WTC11 (cell line): ENCODE measurements at regions not wholly inside any gene's neighbourhood (a gene's known extent, or its start where the extent isn't known, plus 50 kb on each side); places are given as distances from the start of the nearest gene placed in this dataset.
"Not testable (repeated sequence)": the region's sequence is repeated elsewhere in the genome, so short reads cannot be mapped to it uniquely, and the experiment has no call there.

Experiments
- ATAC-seq: fragments of 200-7000 bp; cut with Tn5 transposase; 2 replicates; pipeline ENCODE4 v1.10.0; 2021; ENCODE audit warnings: mild to moderate bottlenecking, moderate library complexity
- CTCF ChIA-PET: fragments of 300-600 bp; sonication (Branson Sonifier 250); formaldehyde crosslinking; loops from one replicate; lab custom pipeline; 2021; ENCODE audit warnings: antibody characterized with exemption; lab: Charles Lee
- POLR2A ChIA-PET: fragments of 350-600 bp; sonication (Branson Sonifier 250); formaldehyde crosslinking; loops from one replicate; lab custom pipeline; 2021; ENCODE audit warnings: antibody characterized with exemption; lab: Charles Lee
- DNase-seq: peaks from one replicate; pipeline ENCODE4 v3.0.0; 2021; ENCODE audit warnings: low spot score
- H3K27ac Mint-ChIP-seq: 2 replicates; pipeline ENCODE4 v1.8.0; 2021; ENCODE audit warnings: mixed read lengths
- H3K27me3 Mint-ChIP-seq: 2 replicates; pipeline ENCODE4 v1.8.0; 2021; ENCODE audit warnings: low read depth, mild to moderate bottlenecking, moderate library complexity, mixed read lengths
- H3K36me3 Mint-ChIP-seq: 2 replicates; pipeline ENCODE4 v1.8.0; 2021; ENCODE audit warnings: mixed read lengths
- H3K4me1 Mint-ChIP-seq: 2 replicates; pipeline ENCODE4 v1.8.0; 2022; ENCODE audit warnings: mixed read lengths
- H3K4me3 Mint-ChIP-seq: 2 replicates; pipeline ENCODE4 v1.8.0; 2021; ENCODE audit warnings: mild to moderate bottlenecking, moderate library complexity, mixed read lengths
- H3K9me3 Mint-ChIP-seq: 2 replicates; pipeline ENCODE4 v1.8.0; 2021; ENCODE audit warnings: mixed read lengths
- ATF1 ChIP-seq: sonication (generic); formaldehyde crosslinking; IDR thresholded peaks from 2 replicates; pipeline ENCODE4 v1.8.1; 2023; ENCODE audit warnings: mild to moderate bottlenecking, moderate library complexity, missing genetic modification reagents
- ELF4 ChIP-seq: sonication (generic); formaldehyde crosslinking; IDR thresholded peaks from 2 replicates; pipeline ENCODE4 v1.8.1; 2022; ENCODE audit warnings: low read depth, mild to moderate bottlenecking, moderate library complexity, missing genetic modification reagents
- ETV6 ChIP-seq: sonication (generic); formaldehyde crosslinking; IDR thresholded peaks from 2 replicates; pipeline ENCODE4 v1.8.1; 2022; ENCODE audit warnings: mild to moderate bottlenecking, missing genetic modification reagents
- FOXK1 ChIP-seq: sonication (generic); formaldehyde crosslinking; IDR thresholded peaks from 2 replicates; pipeline ENCODE4 v1.8.0; 2022; ENCODE audit warnings: mild to moderate bottlenecking, moderate library complexity, missing genetic modification reagents
- IRF2 ChIP-seq: sonication (generic); formaldehyde crosslinking; IDR thresholded peaks from 2 replicates; pipeline ENCODE4 v1.8.0; 2022; ENCODE audit warnings: low read depth, missing genetic modification reagents, borderline replicate concordance
- JUN ChIP-seq: sonication (generic); formaldehyde crosslinking; IDR thresholded peaks from 2 replicates; pipeline ENCODE4 v1.8.0; 2023; ENCODE audit warnings: mild to moderate bottlenecking, missing genetic modification reagents
- MYBL2 ChIP-seq: sonication (generic); formaldehyde crosslinking; IDR thresholded peaks from 2 replicates; pipeline ENCODE4 v1.8.1; 2023; ENCODE audit warnings: mild to moderate bottlenecking, moderate library complexity, missing genetic modification reagents
- NFATC4 ChIP-seq: fragments of 250-450 bp; sonication (Bioruptor Pico); IDR thresholded peaks from 2 replicates; pipeline ENCODE4 v1.9.0; 2021; ENCODE audit warnings: mild to moderate bottlenecking
- NFYB ChIP-seq: sonication (generic); formaldehyde crosslinking; conservative IDR thresholded peaks from 2 replicates; pipeline ENCODE4 v1.8.0; 2022; ENCODE audit warnings: low read depth, missing genetic modification reagents
- NR3C1 ChIP-seq: sonication (generic); formaldehyde crosslinking; conservative IDR thresholded peaks from 2 replicates; pipeline ENCODE4 v1.8.1; 2023; ENCODE audit warnings: low read depth, mild to moderate bottlenecking, missing genetic modification reagents
- SMAD4 ChIP-seq: sonication (generic); formaldehyde crosslinking; IDR thresholded peaks from 2 replicates; pipeline ENCODE4 v1.8.0; 2022; ENCODE audit warnings: mild to moderate bottlenecking, missing genetic modification reagents
- SOX15 ChIP-seq: fragments of 250-450 bp; sonication (Bioruptor Pico); IDR thresholded peaks from 2 replicates; pipeline ENCODE4 v1.9.0; 2021; ENCODE audit warnings: mild to moderate bottlenecking
- TP53 ChIP-seq: sonication (generic); formaldehyde crosslinking; IDR thresholded peaks from 2 replicates; pipeline ENCODE4 v1.8.1; 2023; ENCODE audit warnings: mild to moderate bottlenecking, missing genetic modification reagents
- ZNF219 ChIP-seq: sonication (generic); formaldehyde crosslinking; IDR thresholded peaks from 2 replicates; pipeline ENCODE4 v1.8.0; 2023; ENCODE audit warnings: missing genetic modification reagents, mild to moderate bottlenecking, borderline replicate concordance
- ZNF423 ChIP-seq: fragments of 250-450 bp; sonication (Bioruptor Pico); IDR thresholded peaks from 2 replicates; pipeline ENCODE4 v2.1.2; 2022; ENCODE audit warnings: mild to moderate bottlenecking, moderate library complexity
- TF ChIP-seq, protein P1 (sequence below): sonication (generic); formaldehyde crosslinking; IDR thresholded peaks from 2 replicates; pipeline ENCODE4 v1.8.0; 2023; ENCODE audit warnings: mild to moderate bottlenecking, missing genetic modification reagents
- TF ChIP-seq, protein P2 (sequence below): sonication (generic); formaldehyde crosslinking; IDR thresholded peaks from 2 replicates; pipeline ENCODE4 v1.8.0; 2022; ENCODE audit warnings: mild to moderate bottlenecking, missing genetic modification reagents
- TF ChIP-seq, protein P3 (sequence below): sonication (generic); formaldehyde crosslinking; IDR thresholded peaks from 2 replicates; pipeline ENCODE4 v1.8.1; 2023; ENCODE audit warnings: mild to moderate bottlenecking, missing genetic modification reagents, moderate library complexity
- TF ChIP-seq, protein P4 (sequence below): sonication (generic); formaldehyde crosslinking; IDR thresholded peaks from 2 replicates; pipeline ENCODE4 v1.8.1; 2023; ENCODE audit warnings: mild to moderate bottlenecking, moderate library complexity, missing genetic modification reagents
- TF ChIP-seq, protein P5 (sequence below): sonication (generic); formaldehyde crosslinking; IDR thresholded peaks from 2 replicates; pipeline ENCODE4 v1.8.0; 2023; ENCODE audit warnings: missing genetic modification reagents
- TF ChIP-seq, protein P6 (sequence below): sonication (generic); formaldehyde crosslinking; IDR thresholded peaks from 2 replicates; pipeline ENCODE4 v1.8.0; 2022; ENCODE audit warnings: mild to moderate bottlenecking, missing genetic modification reagents

DNA sequence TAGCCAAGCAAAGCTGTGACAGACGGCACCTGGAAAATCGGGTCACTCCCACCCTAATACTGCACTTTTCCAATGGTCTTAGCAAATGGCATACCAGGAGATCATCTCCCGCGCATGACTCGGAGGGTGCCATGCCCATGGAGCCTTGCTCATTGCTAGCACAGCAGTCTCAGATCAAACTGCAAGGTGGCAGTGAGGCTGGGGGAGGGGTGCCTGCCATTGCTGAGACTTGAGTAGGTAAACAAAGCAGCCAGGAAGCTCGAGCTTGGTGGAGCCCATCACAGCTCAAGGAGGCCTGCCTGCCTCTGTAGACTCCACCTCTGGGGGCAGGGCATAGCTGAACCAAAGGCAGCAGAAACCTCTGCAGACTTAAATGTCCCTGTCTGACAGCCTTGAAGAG is 113.1 kb upstream of the CLDN18 start:
- H3K9me3 Mint-ChIP-seq, H3K36me3 Mint-ChIP-seq, H3K27me3 Mint-ChIP-seq, POLR2A ChIA-PET, H3K4me3 Mint-ChIP-seq, H3K4me1 Mint-ChIP-seq, H3K27ac Mint-ChIP-seq, ATAC-seq, CTCF ChIA-PET: not testable (repeated sequence)
- peak; percentile 26 for DNase-seq
- TF ChIP-seq FOXK1 (CRISPR knock-in tag), result 0 out of 2 replicates have a peak, but pooled peaks have one; percentile 51
- TF ChIP-seq, protein P1, sequence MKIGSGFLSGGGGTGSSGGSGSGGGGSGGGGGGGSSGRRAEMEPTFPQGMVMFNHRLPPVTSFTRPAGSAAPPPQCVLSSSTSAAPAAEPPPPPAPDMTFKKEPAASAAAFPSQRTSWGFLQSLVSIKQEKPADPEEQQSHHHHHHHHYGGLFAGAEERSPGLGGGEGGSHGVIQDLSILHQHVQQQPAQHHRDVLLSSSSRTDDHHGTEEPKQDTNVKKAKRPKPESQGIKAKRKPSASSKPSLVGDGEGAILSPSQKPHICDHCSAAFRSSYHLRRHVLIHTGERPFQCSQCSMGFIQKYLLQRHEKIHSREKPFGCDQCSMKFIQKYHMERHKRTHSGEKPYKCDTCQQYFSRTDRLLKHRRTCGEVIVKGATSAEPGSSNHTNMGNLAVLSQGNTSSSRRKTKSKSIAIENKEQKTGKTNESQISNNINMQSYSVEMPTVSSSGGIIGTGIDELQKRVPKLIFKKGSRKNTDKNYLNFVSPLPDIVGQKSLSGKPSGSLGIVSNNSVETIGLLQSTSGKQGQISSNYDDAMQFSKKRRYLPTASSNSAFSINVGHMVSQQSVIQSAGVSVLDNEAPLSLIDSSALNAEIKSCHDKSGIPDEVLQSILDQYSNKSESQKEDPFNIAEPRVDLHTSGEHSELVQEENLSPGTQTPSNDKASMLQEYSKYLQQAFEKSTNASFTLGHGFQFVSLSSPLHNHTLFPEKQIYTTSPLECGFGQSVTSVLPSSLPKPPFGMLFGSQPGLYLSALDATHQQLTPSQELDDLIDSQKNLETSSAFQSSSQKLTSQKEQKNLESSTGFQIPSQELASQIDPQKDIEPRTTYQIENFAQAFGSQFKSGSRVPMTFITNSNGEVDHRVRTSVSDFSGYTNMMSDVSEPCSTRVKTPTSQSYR, result peak; percentile 66; the same call in 1 of the 2 replicates

DNA sequence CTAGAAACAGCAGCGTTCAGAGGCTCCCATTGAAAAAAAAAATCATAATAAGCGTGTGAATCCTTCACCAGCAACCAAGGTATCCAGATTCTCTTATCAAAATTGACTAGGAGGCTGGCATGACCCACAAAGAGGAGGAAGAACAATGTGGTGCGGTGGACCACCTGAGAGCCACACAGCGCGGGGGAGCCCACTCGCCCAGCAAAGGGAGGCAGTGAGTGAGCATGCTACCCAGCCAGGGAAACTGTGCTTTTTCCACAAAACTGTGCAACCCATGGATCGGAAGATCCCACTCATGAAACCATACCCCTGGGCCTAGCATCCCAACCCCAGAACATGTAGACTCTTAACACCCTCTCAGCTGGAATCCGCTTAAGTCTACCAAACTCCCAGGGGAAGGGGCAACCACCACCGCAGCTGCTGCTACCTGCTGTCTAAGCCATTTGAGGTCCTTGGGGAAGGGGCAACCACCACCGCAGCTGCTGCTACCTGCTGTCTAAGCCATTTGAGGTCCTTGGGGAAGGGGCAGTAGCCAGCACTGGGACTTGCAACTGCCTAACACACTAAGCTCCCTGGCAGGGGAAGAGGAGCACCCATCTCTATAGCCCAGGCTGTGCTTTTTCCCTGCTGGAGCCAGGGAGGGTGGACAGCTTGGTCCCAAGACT is 102.8 kb upstream of the CLDN18 start:
- 0 out of 2 replicates have a peak, but pooled peaks cover 6% of the 10 kb centered on the region for H3K27me3 Mint-ChIP-seq
- H3K27ac Mint-ChIP-seq, result no peak overlapping the region
- 0 out of 2 replicates have a peak, but pooled peaks cover 3% of the 10 kb centered on the region for H3K36me3 Mint-ChIP-seq
- H3K4me1 Mint-ChIP-seq, result no peaks in the 10 kb centered on the region
- peaks cover 36% of the 10 kb centered on the region for H3K9me3 Mint-ChIP-seq
- ChIA-PET CTCF (no interaction called here), POLR2A (no interaction called here)
- H3K4me3 Mint-ChIP-seq, result no peak overlapping the region
- TF ChIP-seq, protein P2, sequence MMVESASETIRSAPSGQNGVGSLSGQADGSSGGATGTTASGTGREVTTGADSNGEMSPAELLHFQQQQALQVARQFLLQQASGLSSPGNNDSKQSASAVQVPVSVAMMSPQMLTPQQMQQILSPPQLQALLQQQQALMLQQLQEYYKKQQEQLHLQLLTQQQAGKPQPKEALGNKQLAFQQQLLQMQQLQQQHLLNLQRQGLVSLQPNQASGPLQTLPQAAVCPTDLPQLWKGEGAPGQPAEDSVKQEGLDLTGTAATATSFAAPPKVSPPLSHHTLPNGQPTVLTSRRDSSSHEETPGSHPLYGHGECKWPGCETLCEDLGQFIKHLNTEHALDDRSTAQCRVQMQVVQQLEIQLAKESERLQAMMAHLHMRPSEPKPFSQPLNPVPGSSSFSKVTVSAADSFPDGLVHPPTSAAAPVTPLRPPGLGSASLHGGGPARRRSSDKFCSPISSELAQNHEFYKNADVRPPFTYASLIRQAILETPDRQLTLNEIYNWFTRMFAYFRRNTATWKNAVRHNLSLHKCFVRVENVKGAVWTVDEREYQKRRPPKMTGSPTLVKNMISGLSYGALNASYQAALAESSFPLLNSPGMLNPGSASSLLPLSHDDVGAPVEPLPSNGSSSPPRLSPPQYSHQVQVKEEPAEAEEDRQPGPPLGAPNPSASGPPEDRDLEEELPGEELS (CRISPR knock-in tag), result no peak
- no peak for TF ChIP-seq ZNF219 (CRISPR knock-in tag)
- TF ChIP-seq ZNF423 (CRISPR knock-in tag), result no peak
- no peak for TF ChIP-seq SMAD4 (CRISPR knock-in tag)
- TF ChIP-seq NFYB (CRISPR knock-in tag), result no peak
- TF ChIP-seq NFATC4 (CRISPR knock-in tag), result no peak
- TF ChIP-seq ETV6 (CRISPR knock-in tag), result no peak
- TF ChIP-seq ELF4 (CRISPR knock-in tag), result no peak
- TF ChIP-seq, protein P1, result no peak
- TF ChIP-seq ATF1 (CRISPR knock-in tag), result no peak
- no peak for TF ChIP-seq NR3C1 (CRISPR knock-in tag)
- TF ChIP-seq SOX15, result no peak
- ATAC-seq (no peak), DNase-seq (no peak)

DNA sequence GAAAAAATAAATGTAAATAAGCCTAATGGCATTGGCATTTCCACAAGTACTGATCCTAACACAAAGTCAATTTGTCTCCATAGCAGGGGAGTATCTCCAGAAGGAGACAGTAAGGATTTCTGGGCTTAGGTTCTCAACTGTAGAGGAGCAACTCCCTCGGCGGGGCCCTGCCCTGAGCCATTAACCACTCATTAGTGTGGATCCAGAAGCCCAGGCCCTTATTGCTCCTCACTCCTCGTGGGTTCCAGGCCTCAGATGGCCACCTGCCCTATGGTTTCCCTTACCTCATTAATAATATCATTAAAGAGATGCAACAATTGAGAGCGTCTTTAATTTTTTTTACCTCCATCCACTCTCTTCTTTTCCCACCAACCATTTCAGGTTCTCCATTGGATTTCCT is 85.3 kb upstream of the CLDN18 start:
- ATAC-seq, result no peak
- Mint-ChIP-seq H3K4me3 (no peak overlapping the region), H3K27me3 (no peaks in the 10 kb centered on the region; the same call in none of the 2 replicates), H3K36me3 (no peaks in the 10 kb centered on the region), H3K4me1 (no peaks in the 10 kb centered on the region), H3K9me3 (no peaks in the 10 kb centered on the region), H3K27ac (no peak overlapping the region)
- DNase-seq, result no peak
- ChIA-PET CTCF (no interaction called here), POLR2A (no interaction called here)
- TF ChIP-seq MYBL2 (CRISPR knock-in tag), result no peak
- no peak for TF ChIP-seq TP53
- no peak for TF ChIP-seq JUN (CRISPR knock-in tag)
- TF ChIP-seq, protein P3, sequence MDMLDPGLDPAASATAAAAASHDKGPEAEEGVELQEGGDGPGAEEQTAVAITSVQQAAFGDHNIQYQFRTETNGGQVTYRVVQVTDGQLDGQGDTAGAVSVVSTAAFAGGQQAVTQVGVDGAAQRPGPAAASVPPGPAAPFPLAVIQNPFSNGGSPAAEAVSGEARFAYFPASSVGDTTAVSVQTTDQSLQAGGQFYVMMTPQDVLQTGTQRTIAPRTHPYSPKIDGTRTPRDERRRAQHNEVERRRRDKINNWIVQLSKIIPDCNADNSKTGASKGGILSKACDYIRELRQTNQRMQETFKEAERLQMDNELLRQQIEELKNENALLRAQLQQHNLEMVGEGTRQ (CRISPR knock-in tag), result no peak
- TF ChIP-seq, protein P4, sequence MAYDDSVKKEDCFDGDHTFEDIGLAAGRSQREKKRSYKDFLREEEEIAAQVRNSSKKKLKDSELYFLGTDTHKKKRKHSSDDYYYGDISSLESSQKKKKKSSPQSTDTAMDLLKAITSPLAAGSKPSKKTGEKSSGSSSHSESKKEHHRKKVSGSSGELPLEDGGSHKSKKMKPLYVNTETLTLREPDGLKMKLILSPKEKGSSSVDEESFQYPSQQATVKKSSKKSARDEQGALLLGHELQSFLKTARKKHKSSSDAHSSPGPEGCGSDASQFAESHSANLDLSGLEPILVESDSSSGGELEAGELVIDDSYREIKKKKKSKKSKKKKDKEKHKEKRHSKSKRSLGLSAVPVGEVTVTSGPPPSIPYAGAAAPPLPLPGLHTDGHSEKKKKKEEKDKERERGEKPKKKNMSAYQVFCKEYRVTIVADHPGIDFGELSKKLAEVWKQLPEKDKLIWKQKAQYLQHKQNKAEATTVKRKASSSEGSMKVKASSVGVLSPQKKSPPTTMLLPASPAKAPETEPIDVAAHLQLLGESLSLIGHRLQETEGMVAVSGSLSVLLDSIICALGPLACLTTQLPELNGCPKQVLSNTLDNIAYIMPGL, result no peak
- TF ChIP-seq, protein P5, sequence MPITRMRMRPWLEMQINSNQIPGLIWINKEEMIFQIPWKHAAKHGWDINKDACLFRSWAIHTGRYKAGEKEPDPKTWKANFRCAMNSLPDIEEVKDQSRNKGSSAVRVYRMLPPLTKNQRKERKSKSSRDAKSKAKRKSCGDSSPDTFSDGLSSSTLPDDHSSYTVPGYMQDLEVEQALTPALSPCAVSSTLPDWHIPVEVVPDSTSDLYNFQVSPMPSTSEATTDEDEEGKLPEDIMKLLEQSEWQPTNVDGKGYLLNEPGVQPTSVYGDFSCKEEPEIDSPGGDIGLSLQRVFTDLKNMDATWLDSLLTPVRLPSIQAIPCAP (CRISPR knock-in tag), result no peak
- TF ChIP-seq IRF2 (CRISPR knock-in tag), result no peak
- TF ChIP-seq, protein P6, sequence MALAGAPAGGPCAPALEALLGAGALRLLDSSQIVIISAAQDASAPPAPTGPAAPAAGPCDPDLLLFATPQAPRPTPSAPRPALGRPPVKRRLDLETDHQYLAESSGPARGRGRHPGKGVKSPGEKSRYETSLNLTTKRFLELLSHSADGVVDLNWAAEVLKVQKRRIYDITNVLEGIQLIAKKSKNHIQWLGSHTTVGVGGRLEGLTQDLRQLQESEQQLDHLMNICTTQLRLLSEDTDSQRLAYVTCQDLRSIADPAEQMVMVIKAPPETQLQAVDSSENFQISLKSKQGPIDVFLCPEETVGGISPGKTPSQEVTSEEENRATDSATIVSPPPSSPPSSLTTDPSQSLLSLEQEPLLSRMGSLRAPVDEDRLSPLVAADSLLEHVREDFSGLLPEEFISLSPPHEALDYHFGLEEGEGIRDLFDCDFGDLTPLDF, result no peak
